Renal pelvis (tissue), 1 donor: ENCODE measurements at regions not wholly inside any gene's neighbourhood (a gene's known extent, or its start where the extent isn't known, plus 50 kb on each side); places are given as distances from the start of the nearest gene placed in this dataset.
"Not testable (repeated sequence)": the region's sequence is repeated elsewhere in the genome, so short reads cannot be mapped to it uniquely, and the experiment has no call there.

ENCODE experiments used
- DNase-seq: peaks from one replicate; pipeline ENCODE4 v3.0.0-alpha.2; 2013

- no peak for DNase-seq
These were observed 109.9 kb upstream of the ITGB1 start for GRCh38 chr10:33067917-33068316.

DNA sequence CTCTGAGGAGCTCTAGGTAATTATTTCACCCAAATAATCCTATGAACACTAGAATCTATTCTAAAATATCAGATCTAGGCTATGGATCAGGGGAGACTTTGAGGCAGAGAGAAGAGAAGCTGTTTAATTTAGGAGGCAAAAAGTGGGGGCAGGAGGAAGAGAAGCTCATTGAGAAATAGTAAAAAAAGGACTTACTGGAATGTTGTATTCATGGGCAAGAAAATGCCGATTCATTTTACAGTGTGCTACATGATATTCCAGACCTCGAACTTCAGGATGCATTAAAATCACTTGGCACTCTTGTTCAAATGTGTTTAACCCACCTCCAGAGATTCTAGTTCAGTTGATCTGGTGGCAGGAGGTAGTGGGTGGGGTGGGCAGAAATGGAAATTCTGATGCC is 109.5 kb upstream of the ITGB1 start:
- no peak for DNase-seq

DNA sequence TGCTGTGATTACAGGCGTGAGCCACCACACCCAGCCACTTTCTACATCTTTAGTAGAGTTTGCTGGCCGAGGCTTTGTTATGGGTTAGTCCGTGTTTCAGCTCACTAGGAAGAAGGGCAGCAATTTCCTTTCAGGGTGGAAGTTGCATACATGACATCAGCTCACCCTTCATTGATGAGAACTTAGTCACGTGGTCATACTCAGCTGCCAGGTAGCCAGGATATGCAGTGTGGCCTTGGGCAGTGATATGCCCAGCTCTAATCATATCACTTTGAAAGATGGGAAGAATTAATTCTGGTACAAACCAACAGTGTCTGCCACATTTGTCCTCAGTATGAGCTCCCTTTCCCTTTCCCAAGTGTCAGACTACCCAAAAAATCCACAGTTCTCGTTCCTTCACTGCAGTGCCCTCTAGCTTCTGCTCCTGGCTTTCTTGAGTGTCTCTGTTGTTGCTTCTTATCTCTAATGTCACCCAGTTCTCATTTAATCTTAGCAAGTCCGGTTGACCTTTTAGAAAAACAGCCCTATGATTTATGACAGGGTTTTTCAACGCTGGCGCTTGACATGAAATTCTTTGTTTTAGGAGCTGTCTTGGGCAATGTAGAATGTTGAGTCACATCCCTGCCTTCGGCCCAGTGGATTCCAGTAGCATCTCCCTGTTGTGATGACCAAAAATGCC is 108.7 kb upstream of the ITGB1 start:
- no peak for DNase-seq

DNA sequence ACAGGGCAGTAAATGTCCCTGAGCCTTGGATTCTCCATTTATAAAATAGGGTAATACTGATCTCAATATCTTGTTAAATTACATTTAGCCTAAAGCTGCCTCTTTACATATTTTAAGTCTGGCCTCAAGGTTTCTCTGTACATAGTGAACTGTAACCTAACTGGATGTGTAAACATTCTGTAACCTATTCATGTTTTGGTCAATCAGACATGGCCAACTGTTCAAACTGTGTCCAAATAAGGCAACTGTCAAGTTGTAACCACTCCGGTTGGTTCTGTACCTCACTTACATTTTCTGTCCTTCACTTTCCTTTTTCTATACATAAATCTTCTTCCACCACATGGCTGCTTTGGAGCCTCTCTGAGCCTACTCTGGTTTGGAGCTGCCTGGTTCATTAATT is 107.1 kb upstream of the ITGB1 start:
- DNase-seq = no peak

DNA sequence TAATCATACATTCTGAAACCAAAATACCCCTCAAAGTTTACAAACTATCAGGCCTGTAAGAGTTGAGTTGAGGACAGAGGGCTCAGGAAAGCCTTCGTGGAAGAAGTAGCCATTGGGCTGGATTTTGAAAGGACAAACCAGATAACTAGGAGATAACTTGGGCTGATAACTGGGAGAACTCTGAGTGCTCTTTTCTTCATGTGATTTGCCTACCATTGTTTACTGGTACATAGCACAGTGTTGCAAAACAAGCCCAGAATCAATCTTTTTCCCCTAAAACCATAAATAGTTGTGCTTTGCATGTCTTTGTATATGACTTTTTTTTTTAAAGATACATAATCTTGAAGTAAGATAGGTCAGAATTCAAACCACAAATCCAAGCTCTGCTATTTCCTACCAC is 106.7 kb upstream of the ITGB1 start:
- no peak for DNase-seq

DNA sequence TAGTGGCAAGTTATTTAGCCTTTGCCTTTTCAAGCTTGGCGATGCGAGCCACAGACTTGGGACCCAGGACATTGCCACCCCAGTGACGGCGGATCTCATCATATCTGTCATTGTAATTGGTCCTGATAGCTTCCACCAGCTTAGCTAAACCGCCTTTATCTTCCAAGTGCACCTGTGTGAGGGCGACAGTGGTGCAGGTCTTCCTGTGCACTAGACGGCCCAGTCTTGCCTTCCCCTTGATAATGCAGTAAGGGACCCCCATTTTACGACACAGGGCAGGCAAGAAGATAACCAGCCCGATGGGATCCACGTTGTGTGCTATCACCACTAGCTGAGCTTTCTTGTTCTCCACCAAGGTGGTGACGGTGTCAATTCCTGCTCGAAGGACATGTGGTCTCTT is 99.6 kb upstream of the ITGB1 start:
- no peak for DNase-seq

DNA sequence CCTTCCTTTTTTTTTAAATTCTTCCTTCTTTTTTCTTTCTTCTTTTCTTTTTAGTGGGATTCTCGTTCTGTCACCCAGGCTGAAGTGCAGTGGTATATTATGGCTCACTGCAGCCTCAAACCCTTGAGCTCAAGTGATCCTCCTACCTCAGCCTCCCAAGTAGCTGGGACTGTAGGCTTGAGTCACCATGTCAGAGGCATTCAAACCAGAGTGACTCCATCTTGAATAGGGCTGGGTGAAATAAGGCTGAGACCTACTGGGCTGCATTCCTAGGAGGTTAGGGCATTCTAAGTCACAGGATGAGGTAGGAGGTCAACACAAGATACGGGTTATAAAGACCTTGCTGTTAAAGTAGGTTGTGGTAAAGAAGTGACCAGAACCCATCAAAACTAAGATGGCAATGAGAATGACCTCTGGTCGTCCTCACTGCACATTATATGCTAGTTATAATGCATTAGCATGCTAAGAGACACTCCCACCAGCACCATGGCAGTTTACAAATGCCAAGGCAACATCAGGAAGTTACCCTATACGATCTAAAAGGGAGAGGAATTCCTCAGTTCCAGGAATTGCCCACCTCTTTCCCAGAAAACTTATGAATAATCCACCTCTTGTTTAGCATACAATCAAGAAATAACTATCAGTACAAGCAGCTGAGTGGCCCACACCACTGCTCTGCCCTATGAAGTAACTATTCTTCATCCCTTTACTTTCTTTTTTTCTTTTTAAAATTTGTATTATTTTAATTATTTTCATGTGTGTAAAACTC is 99.0 kb upstream of the ITGB1 start:
- no peak for DNase-seq

DNA sequence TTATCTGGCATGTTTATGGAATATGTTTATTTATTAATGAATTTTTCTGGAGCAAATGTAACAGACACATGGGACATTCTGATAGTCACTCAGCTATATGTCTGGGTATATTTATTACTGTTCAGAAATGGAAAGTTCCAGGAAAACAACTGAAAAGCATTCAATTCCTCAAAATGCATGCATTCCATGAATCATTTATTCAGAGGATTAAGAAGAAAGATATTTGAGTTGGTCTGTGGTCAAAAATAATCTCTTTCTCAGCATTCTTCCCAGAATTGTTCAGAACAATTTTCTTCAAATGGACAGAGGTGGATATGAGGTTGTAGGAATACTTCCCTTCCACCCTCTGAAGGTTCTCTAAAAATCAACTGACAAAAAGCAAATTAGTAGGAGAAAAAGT is 97.6 kb upstream of the ITGB1 start:
- no peak for DNase-seq

DNA sequence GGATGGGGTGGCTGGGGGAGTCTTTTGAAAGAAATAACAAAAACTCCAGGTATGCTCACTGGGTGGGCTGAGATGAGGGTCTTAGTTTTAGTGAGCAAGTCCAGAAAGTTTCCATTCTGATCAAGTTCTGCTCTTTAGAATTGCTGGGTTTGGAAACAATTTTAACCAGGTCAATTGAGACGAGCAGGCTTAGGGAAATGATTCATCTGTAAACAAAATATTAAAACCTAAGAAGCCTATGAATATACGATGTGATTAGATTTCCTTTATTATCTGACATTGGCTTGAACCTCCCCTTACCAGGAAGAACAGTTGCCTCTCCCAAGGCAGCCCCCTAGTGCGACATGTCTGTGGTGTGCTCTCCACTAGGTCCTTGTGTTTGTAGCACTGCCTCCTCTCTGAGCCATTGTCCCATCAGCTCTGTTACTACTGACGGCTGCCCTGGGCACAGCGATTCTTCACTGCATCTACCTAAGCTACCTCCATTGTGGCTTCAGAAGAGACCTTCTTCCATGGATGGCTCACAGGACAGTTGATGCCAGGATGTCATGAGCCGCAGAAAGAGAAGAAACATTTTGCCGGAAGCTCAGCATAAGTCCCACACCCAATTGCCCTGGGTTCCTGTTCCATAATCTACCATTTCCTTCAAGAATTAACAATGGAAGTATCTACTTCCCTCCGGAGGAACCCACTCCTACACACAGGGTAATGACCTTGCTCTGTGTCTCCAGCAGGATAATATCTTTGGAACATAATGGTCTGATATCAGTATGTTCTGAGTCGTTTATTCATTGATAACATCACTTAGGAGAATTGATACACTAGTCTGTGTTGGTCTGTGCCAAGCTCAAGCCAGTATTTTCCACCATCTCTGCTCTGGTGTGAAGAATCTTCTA is 95.1 kb upstream of the ITGB1 start:
- no peak for DNase-seq

DNA sequence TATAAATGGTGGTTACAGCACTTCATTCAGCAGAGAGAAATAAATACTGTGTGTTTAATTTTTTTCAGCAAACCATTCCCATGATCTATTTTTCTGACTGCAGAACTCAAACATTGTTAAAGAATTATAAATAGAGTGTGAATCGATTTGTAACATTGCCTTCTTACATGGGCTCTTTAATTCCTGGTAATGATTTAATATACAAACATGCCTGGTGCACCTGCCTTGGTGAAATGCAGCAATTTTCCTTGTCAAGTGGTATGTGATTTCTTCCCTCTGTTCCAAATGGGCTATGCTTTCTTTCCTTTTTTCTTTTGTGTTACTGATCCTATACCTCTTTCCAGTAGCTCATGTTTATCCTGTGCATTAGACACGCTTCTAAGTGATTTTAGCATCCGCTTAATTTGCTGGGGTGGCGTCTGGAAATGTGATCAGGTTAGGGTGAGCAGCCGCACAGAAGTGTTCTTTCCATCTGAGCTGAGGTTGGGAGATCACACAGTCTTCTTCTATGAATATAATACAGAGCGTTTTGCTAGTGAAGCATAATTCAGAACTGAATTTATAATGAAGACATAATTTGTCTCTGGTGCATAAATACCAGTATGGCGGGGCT is 94.3 kb upstream of the ITGB1 start:
- DNase-seq = no peak

DNA sequence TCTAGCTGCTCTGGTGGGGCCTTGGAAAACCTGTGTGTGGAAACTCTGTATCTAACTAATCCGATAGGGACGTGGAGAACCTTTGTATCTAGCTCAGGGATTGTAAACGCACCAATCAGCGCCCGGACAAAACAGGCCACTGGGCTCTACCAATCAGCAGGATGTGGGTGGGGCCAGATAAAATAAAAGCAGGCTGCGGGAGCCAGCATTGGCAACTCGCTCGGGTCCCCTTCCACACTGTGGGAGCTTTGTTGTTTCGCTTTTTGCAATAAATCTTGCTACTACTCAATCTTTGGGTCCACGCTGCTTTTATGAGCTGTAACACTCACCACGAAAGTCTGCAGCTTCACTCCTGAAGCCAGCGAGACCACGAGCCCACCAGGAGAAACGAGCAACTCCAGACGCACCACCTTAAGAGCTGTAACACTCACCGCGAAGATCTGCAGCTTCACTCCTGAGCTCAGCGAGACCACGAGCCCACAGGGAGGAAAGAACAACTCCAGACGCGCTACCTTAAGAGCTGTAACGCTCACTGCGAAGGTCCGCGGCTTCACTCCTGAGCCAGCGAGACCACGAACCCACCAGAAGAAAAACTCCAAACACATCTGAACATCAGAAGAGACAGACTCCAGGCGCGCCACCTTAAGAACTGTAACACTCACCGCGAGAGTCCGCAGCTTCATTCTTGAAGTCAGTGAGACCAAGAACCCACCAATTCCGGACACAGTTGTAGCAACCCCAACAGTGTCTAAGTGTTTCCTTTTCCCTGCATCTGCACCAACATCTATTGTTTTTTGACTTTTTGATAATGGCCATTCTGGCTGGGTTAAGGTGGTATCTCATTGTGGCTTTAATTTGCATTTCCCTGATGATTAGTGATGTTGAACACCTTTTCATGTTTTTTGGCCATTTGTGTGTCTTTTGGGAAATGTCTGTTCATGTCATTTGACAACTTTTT is 92.2 kb upstream of the ITGB1 start:
- not testable (repeated sequence) for DNase-seq

- DNase-seq = no peak
These were observed 90.2 kb upstream of the ITGB1 start for GRCh38 chr10:33048223-33048622.

GRCh38 chr10:33047655-33048054 is 89.6 kb upstream of the ITGB1 start:
- DNase-seq = no peak

- no peak for DNase-seq
These were observed 88.8 kb upstream of the ITGB1 start for GRCh38 chr10:33046792-33047191.

DNA sequence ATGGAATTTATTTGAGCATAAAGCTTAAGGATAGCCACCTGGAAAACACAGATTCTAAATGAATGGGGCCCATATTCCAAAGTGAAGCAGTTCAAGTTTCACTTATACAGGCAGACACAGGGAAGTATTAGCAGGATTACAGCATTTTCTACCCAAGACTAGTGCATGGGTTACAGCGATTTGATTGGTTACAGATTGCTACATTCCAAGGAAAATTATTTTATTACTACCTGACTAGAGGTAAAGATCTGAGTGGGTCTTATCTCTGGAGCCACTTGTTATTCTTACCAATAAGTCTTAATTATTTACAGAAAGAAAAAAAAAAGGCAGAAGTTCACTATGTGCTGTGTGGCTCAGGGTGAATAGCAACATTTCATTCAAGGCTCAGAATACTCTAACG is 87.4 kb upstream of the ITGB1 start:
- DNase-seq = no peak

DNA sequence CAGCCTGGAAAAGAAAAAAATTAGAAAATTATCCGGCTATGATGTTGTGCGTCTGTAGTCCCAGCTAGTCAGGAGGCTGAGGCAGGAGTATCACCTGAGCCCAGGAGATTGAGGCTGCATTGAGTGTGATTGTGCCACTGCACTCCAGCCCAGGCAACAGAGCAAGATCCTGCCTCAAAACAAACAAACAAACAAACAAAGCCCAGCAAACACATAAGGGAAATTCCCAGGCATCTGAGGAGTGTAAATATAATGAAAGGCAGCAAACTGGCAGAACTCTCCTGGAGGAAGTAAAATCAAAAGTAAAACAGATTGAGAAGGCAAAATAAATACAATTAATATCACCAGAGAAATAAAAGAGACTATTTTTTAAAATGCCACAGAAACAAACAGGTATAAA is 84.5 kb upstream of the ITGB1 start:
- DNase-seq = no peak

DNA sequence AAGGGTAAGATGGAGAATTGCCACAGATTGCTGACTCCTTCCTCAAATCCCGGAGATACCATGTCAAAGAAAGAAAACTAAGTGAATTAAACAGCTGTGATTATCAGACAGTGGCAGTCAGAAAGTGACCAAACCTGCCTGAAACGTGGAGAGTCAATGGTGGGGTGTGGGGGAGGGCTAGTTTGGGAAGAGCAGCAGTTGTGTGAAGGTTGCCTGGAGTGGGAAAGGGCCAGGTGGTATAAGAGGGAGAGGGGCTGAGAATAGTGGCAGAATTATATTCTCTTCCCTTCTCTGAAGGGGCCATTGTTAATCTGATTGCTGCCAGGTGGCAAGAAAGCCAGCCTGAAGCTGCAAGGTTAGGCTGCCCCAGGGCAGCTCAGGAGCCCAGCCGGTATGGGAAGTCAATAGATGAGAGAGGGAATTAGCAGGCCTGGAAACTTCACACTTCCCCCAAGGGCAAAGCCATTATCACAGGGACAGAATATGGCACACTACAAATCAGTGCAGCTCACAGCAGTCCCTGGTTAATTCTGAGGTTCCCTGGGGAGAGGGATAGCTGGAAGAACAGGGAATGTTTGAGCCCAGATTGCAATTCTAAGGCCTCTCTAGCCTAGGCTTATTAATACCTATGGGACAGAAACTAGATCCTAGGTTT is 83.9 kb upstream of the ITGB1 start:
- no peak for DNase-seq

DNA sequence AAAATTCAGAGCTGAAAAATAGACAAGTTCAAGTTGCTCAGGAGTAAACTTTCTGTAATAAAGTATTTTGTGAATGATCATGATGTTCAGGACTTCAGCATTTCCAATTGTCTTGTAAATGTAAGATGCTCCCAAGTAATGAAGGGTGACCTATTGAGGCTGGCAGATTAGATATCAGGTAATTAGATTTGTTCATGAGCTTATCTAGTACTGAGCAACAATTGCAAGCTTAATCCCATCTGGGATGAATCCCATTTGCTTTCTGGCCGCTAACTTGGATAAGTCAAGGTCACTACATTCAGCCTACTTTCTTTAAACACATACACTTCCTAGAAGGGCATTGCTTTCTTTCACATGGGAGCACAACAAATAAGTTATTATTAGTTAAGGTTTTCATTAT is 82.4 kb upstream of the ITGB1 start:
- DNase-seq = no peak

- DNase-seq = no peak
These were observed 81.2 kb upstream of the ITGB1 start for GRCh38 chr10:33039181-33039580.

GRCh38 chr10:33038672-33039071 is 80.6 kb upstream of the ITGB1 start:
- DNase-seq = no peak

- no peak for DNase-seq
These were observed 79.7 kb upstream of the ITGB1 start for GRCh38 chr10:33037726-33038125.
